Adrenal gland (tissue), 5 donors: ENCODE measurements at regions not wholly inside any gene's neighbourhood (a gene's known extent, or its start where the extent isn't known, plus 50 kb on each side); places are given as distances from the start of the nearest gene placed in this dataset.

ENCODE experiments used
- POLR2A ChIP-seq, 2 donors: fragments of 450-650 bp; IDR thresholded peaks; one replicate each; pipeline ENCODE4 v1.6.1; 2017; ENCODE audit warnings: antibody characterized with exemption in 2 of 2, mild to moderate bottlenecking in 2 of 2, moderate library complexity in 1 of 2
- TF ChIP-seq, protein P1 (sequence below), 6 experiments: fragments of 450-650 bp in 4 of 6; fragments of 200-600 bp in 2 of 6; sonication (generic) in 1 of 6; IDR thresholded peaks; 1 replicate in 5 of 6; 2 replicates in 1 of 6; pipeline versions ENCODE4 v1.5.1 to v1.8.0; 2016 to 2021; ENCODE audit warnings: antibody characterized with exemption in 6 of 6, mild to moderate bottlenecking in 2 of 6, moderate library complexity in 1 of 6
- donor health status: DM: no; HTN: no; CAD: no.

DNA sequence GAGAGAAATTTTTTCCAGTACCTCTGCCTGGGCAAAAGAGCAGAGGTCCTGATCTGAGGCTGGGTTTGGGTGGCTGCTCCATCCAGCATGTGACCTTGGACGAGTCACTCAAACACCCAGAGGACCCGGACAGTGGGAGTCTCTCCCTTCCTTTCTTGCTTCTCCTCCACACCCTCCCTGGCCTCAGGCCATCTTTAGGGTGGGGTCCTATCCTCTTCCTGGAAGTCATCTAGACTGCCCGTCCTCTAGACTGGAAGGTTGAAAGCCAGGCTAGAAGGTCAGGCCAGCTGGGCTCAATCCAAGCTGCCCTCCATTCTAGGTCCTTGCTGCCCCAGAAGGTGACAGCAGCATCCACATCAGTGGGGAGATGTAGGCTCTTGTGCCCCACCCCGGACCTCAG, 599.5 kb downstream of the MATN1 start:
- TF ChIP-seq, protein P1, sequence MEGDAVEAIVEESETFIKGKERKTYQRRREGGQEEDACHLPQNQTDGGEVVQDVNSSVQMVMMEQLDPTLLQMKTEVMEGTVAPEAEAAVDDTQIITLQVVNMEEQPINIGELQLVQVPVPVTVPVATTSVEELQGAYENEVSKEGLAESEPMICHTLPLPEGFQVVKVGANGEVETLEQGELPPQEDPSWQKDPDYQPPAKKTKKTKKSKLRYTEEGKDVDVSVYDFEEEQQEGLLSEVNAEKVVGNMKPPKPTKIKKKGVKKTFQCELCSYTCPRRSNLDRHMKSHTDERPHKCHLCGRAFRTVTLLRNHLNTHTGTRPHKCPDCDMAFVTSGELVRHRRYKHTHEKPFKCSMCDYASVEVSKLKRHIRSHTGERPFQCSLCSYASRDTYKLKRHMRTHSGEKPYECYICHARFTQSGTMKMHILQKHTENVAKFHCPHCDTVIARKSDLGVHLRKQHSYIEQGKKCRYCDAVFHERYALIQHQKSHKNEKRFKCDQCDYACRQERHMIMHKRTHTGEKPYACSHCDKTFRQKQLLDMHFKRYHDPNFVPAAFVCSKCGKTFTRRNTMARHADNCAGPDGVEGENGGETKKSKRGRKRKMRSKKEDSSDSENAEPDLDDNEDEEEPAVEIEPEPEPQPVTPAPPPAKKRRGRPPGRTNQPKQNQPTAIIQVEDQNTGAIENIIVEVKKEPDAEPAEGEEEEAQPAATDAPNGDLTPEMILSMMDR (IDR thresholded peaks at IDR 0.05), result no peak
- TF ChIP-seq POLR2A (IDR thresholded peaks at IDR 0.05), result no peak
